ENCODE measurements at regions not wholly inside any gene's neighbourhood (a gene's known extent, or its start where the extent isn't known, plus 50 kb on each side); places are given as distances from the start of the nearest gene placed in this dataset.

DNA sequence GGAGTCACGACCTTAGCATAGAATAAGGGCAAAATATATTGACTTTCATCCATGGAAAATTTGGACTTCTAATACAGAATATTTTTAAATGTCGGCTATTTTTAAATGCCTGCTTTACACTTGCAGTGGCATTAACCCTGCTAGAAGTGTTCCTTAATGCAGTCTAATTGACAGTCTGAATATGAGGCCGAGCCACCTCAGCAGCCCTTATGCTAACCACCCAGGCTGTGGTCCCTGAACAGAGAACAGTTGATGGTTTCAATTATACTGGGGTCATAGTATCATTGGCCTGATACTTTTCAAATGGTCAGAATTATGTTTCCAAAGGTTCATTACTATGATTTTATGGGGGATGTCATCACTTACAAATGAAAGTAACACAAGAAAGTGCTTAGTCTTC, 764.7 kb upstream of the SLITRK1 start:
- H3K9me2 ChIP-seq (ENCODE audit: insufficient read depth), result no peaks in the 10 kb centered on the region
- H4K20me1 ChIP-seq (ENCODE audit: insufficient read depth), result no peaks in the 10 kb centered on the region
- H3K36me3 ChIP-seq (ENCODE audit: control insufficient read depth in 1 of 2, insufficient read depth in 2 of 2, low read length in 2 of 2), result no peaks in the 10 kb centered on the region
- POLR2A ChIA-PET, result no interaction called here
- CTCF ChIA-PET, result interaction anchor here (1.0 kb wide), 1 partner anchor 27 kb away, joined by 3 read pairs; no protein-coding TSS in a partner anchor
- ATAC-seq, result no peak
- intact Hi-C loops (cut with micrococcal nuclease), result no loop called here
- H3K4me2 ChIP-seq (ENCODE audit: low read length), result no peak overlapping the region
- no TSS peak for BruUV-seq (replicated peaks)
- H2AFZ ChIP-seq (ENCODE audit: low read depth, low read length, poor library complexity, severe bottlenecking), result no peak overlapping the region
- no peaks in the 10 kb centered on the region for H3K9me3 ChIP-seq (ENCODE audit: control insufficient read depth in 1 of 2, insufficient read depth in 1 of 2, low read depth in 1 of 2, low read length in 2 of 2)
- no peak overlapping the region for H3K4me3 ChIP-seq (replicated peaks in 1 of 2; ENCODE audit: low read depth in 1 of 2, low read length in 2 of 2)
- RAD21 ChIA-PET (ENCODE audit: low non-redundant PET in 1 of 2, low total read pairs in 2 of 2, uncharacterized antibody in 2 of 2, unreplicated experiment in 2 of 2), result no interaction called here
- no peak overlapping the region for H3K27ac ChIP-seq (ENCODE audit: low read depth, low read length)
- H3K79me2 ChIP-seq (ENCODE audit: insufficient read depth, low read length), result no peaks in the 10 kb centered on the region
- no peak for TF ChIP-seq POLR2AphosphoS5 (IDR thresholded peaks at IDR 0.05; ENCODE audit: low read depth, low read length)
- no peak for TF ChIP-seq TCF7L2 (IDR thresholded peaks at IDR 0.05; ENCODE audit: borderline replicate concordance, extremely low read depth, insufficient read depth, insufficient read length)
- TF ChIP-seq SIN3A (IDR thresholded peaks at IDR 0.05; ENCODE audit: low read depth), result no peak
- TF ChIP-seq, protein P1, sequence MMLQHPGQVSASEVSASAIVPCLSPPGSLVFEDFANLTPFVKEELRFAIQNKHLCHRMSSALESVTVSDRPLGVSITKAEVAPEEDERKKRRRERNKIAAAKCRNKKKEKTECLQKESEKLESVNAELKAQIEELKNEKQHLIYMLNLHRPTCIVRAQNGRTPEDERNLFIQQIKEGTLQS (IDR thresholded peaks at IDR 0.05), result no peak
- no peak for TF ChIP-seq YY1 (IDR thresholded peaks at IDR 0.05; ENCODE audit: extremely low read depth, insufficient replicate concordance, low read depth, low read length)
- TF ChIP-seq EZH2phosphoT487 (IDR thresholded peaks at IDR 0.05; ENCODE audit: borderline replicate concordance), result no peak
- TF ChIP-seq ELF1 (IDR thresholded peaks at IDR 0.05; ENCODE audit: borderline replicate concordance, low read depth), result no peak
- no peak for TF ChIP-seq FOSL1 (IDR thresholded peaks at IDR 0.05; ENCODE audit: low read depth)
- no peak for TF ChIP-seq ZFX (IDR thresholded peaks at IDR 0.05)
- TF ChIP-seq SRF (IDR thresholded peaks at IDR 0.05; ENCODE audit: low read depth), result no peak
- no peak for TF ChIP-seq SP1 (IDR thresholded peaks at IDR 0.05; ENCODE audit: low read depth)
- no peak for TF ChIP-seq ZNF274 (IDR thresholded peaks at IDR 0.05; ENCODE audit: low read depth, low read length)
- no peaks in the 10 kb centered on the region for H3K27me3 ChIP-seq (ENCODE audit: insufficient read depth, low read length)
- no peak overlapping the region for H3K9ac ChIP-seq (ENCODE audit: low read length)
- H3K4me1 ChIP-seq (ENCODE audit: control insufficient read depth in 1 of 2, insufficient read depth in 2 of 2, low read length in 2 of 2), result peaks cover 0 to 6% of the 10 kb centered on the region in 2 experiments; a peak in 1 of 4 replicates
- DNase-seq (ENCODE audit: low read depth, low spot score), result no peak

Data from HCT116 (cell line).